GM23338 (cell line): ENCODE measurements at regions not wholly inside any gene's neighbourhood (a gene's known extent, or its start where the extent isn't known, plus 50 kb on each side); places are given as distances from the start of the nearest gene placed in this dataset.

Source experiments
- EZH2 ChIP-seq: fragments of 200-600 bp; sonication (generic); IDR thresholded peaks from one replicate; pipeline ENCODE4 v1.8.0; 2017; ENCODE audit warnings: antibody characterized with exemption, mild to moderate bottlenecking, low read depth; ENCODE audit not compliant: unreplicated experiment
- EZH2phosphoT487 ChIP-seq: fragments of 200-600 bp; sonication (generic); IDR thresholded peaks from one replicate; pipeline ENCODE4 v1.8.1; 2018; ENCODE audit warnings: antibody characterized with exemption; ENCODE audit not compliant: unreplicated experiment
- TF ChIP-seq, protein P1 (sequence below), 2 experiments: fragments of 200-600 bp in 1 of 2; sonication (generic) in 1 of 2; conservative IDR thresholded peaks; 2 replicates each; pipeline versions ENCODE4 v1.5.1 to v1.6.1; 2016 to 2017; ENCODE audit warnings: antibody characterized with exemption in 2 of 2, low read depth in 2 of 2, mild to moderate bottlenecking in 2 of 2, moderate library complexity in 1 of 2

- TF ChIP-seq, protein P1, sequence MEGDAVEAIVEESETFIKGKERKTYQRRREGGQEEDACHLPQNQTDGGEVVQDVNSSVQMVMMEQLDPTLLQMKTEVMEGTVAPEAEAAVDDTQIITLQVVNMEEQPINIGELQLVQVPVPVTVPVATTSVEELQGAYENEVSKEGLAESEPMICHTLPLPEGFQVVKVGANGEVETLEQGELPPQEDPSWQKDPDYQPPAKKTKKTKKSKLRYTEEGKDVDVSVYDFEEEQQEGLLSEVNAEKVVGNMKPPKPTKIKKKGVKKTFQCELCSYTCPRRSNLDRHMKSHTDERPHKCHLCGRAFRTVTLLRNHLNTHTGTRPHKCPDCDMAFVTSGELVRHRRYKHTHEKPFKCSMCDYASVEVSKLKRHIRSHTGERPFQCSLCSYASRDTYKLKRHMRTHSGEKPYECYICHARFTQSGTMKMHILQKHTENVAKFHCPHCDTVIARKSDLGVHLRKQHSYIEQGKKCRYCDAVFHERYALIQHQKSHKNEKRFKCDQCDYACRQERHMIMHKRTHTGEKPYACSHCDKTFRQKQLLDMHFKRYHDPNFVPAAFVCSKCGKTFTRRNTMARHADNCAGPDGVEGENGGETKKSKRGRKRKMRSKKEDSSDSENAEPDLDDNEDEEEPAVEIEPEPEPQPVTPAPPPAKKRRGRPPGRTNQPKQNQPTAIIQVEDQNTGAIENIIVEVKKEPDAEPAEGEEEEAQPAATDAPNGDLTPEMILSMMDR (conservative IDR thresholded peaks at IDR 0.05; ENCODE audit: low read depth in 2 of 2): no peak
- TF ChIP-seq EZH2 (no peak), EZH2phosphoT487 (no peak)
Measured at GRCh38 chr6:24019393-24019792, 106.6 kb upstream of the NRSN1 start.
